ENCODE measurements at regions not wholly inside any gene's neighbourhood (a gene's known extent, or its start where the extent isn't known, plus 50 kb on each side); places are given as distances from the start of the nearest gene placed in this dataset.

- TF ChIP-seq CTCF (IDR thresholded peaks at IDR 0.05) (no peak), POLR2A (IDR thresholded peaks at IDR 0.05) (no peak)
Observed at GRCh38 chr10:8305876-8306652, 251.6 kb downstream of the GATA3 start.
